ENCODE measurements at regions not wholly inside any gene's neighbourhood (a gene's known extent, or its start where the extent isn't known, plus 50 kb on each side); places are given as distances from the start of the nearest gene placed in this dataset.

DNA sequence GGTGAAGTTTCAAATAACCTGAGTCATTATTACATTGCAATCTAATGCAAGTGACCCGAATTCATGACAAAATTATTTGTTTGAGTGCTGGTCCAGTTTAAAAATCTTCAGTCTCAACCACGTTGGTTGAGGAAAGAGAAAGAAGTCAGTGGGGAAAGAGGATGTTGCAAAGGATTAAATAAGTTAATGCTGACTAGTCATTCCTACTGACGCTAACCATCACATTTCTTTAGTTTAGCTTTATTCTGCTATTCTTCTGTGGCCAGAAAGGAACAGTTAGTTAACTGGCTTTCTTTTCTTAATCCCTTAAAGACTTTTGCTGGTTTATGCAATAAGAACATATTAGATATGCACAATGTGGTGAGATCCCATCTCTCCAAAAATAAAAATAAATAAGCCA, 143.8 kb upstream of the FAM83B start:
- TF ChIP-seq, protein P1, sequence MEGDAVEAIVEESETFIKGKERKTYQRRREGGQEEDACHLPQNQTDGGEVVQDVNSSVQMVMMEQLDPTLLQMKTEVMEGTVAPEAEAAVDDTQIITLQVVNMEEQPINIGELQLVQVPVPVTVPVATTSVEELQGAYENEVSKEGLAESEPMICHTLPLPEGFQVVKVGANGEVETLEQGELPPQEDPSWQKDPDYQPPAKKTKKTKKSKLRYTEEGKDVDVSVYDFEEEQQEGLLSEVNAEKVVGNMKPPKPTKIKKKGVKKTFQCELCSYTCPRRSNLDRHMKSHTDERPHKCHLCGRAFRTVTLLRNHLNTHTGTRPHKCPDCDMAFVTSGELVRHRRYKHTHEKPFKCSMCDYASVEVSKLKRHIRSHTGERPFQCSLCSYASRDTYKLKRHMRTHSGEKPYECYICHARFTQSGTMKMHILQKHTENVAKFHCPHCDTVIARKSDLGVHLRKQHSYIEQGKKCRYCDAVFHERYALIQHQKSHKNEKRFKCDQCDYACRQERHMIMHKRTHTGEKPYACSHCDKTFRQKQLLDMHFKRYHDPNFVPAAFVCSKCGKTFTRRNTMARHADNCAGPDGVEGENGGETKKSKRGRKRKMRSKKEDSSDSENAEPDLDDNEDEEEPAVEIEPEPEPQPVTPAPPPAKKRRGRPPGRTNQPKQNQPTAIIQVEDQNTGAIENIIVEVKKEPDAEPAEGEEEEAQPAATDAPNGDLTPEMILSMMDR (IDR thresholded peaks at IDR 0.05; ENCODE audit: borderline replicate concordance, insufficient read depth, low read depth, low read length), result no peak

DNA sequence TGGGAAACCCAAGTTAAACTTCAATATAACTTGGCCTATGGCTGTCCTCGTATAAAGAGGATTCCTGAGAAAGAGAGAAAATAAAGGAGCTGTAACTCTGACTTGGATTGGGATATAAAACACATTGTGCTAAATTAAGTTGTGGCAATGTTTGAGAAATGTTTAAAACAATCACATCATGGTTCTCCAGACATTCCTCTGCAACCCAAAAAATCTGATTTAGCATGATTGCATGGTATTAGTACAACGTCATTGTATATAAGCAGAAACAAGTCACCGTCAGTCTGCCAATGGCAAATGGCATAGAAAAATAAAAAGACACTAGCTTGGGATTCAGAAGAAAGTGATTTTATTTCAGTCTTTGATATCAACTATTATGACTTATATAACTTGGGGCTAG, 140.2 kb upstream of the FAM83B start:
- H3K4me3 ChIP-seq (ENCODE audit: low read depth, low read length), result no peak overlapping the region
- TF ChIP-seq, protein P1 (IDR thresholded peaks at IDR 0.05; ENCODE audit: borderline replicate concordance, insufficient read depth, low read depth, low read length), result no peak

More for the DNA sequence above, 143.8 kb upstream of the FAM83B start:
- H3K4me3 ChIP-seq (ENCODE audit: low read depth, low read length), result no peak overlapping the region

DNA sequence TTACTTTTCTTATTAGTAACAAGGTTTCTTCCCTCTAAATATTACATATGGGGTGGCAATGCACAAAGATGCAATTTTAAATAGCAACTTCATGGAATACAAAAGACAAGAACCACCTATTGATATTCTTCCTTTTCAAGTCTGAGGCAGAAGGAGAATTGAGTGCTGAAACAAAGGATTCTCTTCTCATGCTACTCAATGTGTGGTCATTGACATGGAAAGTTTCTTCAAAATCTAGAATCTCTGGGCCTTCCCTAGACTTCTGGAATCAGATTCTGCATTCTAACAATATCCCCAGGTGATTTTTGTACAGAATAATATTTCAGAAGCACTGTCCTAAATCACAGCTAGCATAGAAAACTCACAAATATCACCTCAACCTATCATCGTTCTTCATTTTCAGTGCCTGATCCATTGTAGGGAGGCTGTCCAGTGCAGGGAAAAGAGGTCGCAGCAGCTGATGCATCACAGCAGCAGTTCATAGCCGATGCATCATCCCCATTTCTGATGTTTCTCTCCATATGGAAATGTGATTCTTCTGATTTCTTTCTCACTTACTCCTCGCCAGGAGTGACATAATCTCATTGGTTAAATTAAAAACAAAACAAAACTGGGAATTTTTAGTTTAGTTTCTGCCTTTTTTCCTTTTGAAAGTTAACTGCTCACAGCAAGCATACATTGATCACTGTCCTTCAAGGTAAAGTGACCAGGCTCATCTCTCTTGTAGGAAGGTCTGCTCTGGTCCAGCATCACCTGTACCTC, 139.5 kb upstream of the FAM83B start:
- TF ChIP-seq, protein P1 (IDR thresholded peaks at IDR 0.05; ENCODE audit: borderline replicate concordance, insufficient read depth, low read depth, low read length), result no peak
- no peak overlapping the region for H3K4me3 ChIP-seq (ENCODE audit: low read depth, low read length)

DNA sequence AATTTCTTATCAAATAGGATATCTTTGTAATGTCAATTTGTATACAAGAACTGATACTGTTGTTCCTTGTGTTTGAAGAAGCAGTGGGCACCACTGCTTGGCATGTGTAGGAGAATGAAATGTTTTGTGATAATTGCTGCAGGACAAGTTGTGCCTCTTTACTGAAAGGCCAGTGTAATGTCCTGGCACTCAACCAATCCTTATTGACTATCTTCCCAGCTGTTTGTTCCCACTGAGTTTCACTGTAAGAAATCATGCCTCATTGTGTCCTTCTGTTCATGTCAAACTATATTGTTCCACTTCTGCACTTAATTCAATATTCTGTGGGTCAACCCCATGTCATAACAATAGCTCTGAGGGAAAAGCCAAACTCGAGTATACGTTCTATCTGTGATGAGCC, 136.1 kb upstream of the FAM83B start:
- H3K4me3 ChIP-seq (ENCODE audit: low read depth, low read length), result no peak overlapping the region

DNA sequence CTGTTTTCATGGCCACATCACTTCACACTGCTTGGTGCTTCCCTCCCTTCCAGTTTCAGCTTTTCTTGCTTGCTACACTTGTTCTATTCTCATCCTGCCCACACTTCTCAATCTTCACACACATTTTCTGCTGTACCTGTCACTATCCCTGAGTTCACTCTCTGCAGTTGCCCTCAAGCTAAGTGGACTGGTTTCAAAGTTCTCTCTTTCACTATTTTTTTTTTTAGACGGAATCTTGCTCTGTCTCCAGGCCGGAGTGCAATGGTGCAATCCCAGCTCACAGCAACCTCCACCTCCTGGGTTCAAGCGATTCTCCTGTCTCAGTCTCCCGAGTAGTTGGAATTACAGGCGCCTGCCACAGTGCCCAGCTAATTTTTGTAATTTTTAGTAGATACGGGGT, 130.6 kb upstream of the FAM83B start:
- TF ChIP-seq, protein P1 (IDR thresholded peaks at IDR 0.05; ENCODE audit: borderline replicate concordance, insufficient read depth, low read depth, low read length), result no peak
- no peak overlapping the region for H3K4me3 ChIP-seq (ENCODE audit: low read depth, low read length)

More for the DNA sequence above, 136.1 kb upstream of the FAM83B start:
- TF ChIP-seq, protein P1 (IDR thresholded peaks at IDR 0.05; ENCODE audit: borderline replicate concordance, insufficient read depth, low read depth, low read length), result no peak

DNA sequence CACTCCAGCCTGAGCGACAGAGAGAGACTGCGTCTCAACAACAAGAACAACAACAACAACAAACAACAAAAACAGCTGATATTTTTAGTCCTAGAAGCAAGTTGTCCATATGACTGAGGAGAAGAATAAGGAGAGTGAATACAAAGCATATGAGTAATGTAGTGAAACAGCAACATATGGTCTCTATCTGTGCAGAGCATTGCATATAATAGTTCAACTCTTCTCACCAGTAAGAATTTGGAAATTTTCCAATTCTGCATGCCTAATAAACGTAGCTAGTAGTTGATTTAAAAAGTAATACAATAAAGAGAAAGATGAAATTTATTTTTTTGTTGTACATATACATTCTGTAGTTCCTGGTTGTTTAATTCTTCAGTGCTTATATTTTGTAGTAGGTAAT, 129.7 kb upstream of the FAM83B start:
- TF ChIP-seq, protein P1 (IDR thresholded peaks at IDR 0.05; ENCODE audit: borderline replicate concordance, insufficient read depth, low read depth, low read length), result no peak

DNA sequence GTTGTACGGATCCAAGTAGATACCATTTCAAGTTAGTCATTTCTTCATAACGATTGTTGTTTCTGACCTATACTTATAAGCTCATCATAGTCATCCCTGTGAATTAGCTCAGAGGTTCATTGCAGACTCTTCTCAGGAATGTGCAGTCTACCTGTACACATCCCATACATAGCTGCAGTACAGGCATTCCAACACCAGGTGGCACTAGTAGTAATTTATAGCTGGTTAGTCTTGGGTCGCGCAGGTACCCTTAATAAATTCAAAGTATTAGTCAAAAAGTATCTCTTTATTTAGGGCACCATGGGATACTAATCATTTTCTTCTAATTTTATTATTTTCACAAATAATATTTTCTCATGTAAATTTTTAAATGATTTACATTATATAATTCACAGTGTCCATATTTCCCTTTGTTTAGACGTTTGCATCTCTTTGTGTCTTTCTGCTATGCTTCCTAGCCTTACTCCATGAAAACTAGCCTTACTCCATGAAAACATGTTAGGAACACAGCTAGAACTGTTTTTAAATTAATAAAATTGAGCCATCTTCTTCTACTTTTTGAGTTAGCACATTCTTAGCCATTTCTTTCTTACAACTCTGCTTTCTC, 128.6 kb upstream of the FAM83B start:
- no peak overlapping the region for H3K4me3 ChIP-seq (ENCODE audit: low read depth, low read length)
- TF ChIP-seq, protein P1 (IDR thresholded peaks at IDR 0.05; ENCODE audit: borderline replicate concordance, insufficient read depth, low read depth, low read length), result peak; percentile 75

More for the DNA sequence above, 129.7 kb upstream of the FAM83B start:
- no peak overlapping the region for H3K4me3 ChIP-seq (ENCODE audit: low read depth, low read length)

All from GM12875 (cell line).